ENCODE measurements at regions not wholly inside any gene's neighbourhood (a gene's known extent, or its start where the extent isn't known, plus 50 kb on each side); places are given as distances from the start of the nearest gene placed in this dataset.

GRCh38 chr6:92577077-92577719 is 842.2 kb downstream of the EPHA7 start:
- no peak overlapping the region for H3K4me3 ChIP-seq (ENCODE audit: low read depth, poor library complexity, severe bottlenecking)
- intact Hi-C loops (cut with DNase I; ENCODE audit: low total_unique reads) = no loop called here
- TF ChIP-seq POLR2A (IDR thresholded peaks at IDR 0.05) = no peak
- TF ChIP-seq CTCF (IDR thresholded peaks at IDR 0.05) = no peak
- 75 to 87% methylated on average over 2 of the region's 2 CpGs for WGBS, 2 donors
- no peak for DNase-seq (ENCODE audit: low spot score in 2 of 2)

GRCh38 chr6:92568541-92568940 is 850.8 kb downstream of the EPHA7 start:
- 76 to 77% methylated on average over 1 of the region's 1 CpG for WGBS, 2 donors
- no peak overlapping the region for H3K4me3 ChIP-seq (ENCODE audit: low read depth, poor library complexity, severe bottlenecking)
- DNase-seq (ENCODE audit: low spot score in 2 of 2) = no peak
- intact Hi-C loops (cut with DNase I; ENCODE audit: low total_unique reads) = no loop called here
- TF ChIP-seq CTCF (IDR thresholded peaks at IDR 0.05) (no peak), POLR2A (IDR thresholded peaks at IDR 0.05) (no peak)

GRCh38 chr6:92566632-92567031 is 852.7 kb downstream of the EPHA7 start:
- no peak overlapping the region for H3K4me3 ChIP-seq (ENCODE audit: low read depth, poor library complexity, severe bottlenecking)
- no peak for TF ChIP-seq POLR2A (IDR thresholded peaks at IDR 0.05)
- DNase-seq (ENCODE audit: low spot score in 2 of 2) = no peak
- intact Hi-C loops (cut with DNase I; ENCODE audit: low total_unique reads) = no loop called here
- 63 to 65% methylated on average over 4 of the region's 4 CpGs for WGBS, 2 donors

GRCh38 chr6:92564376-92564775 is 855.0 kb downstream of the EPHA7 start:
- no peak for TF ChIP-seq CTCF (IDR thresholded peaks at IDR 0.05)
- TF ChIP-seq POLR2A (IDR thresholded peaks at IDR 0.05) = no peak
- no peak for DNase-seq (ENCODE audit: low spot score in 2 of 2)
- WGBS, 2 donors = 82% methylated on average over 3 of the region's 3 CpGs
- intact Hi-C loops (cut with DNase I; ENCODE audit: low total_unique reads) = no loop called here
- no peak overlapping the region for H3K4me3 ChIP-seq (ENCODE audit: low read depth, poor library complexity, severe bottlenecking)

- H3K4me3 ChIP-seq (ENCODE audit: low read depth, poor library complexity, severe bottlenecking) = no peak overlapping the region
- WGBS, 2 donors = 41 to 42% methylated on average over 5 of the region's 5 CpGs
- intact Hi-C loops (cut with DNase I; ENCODE audit: low total_unique reads) = no loop called here
- DNase-seq (ENCODE audit: low spot score in 2 of 2) = no peak
- no peak for TF ChIP-seq POLR2A (IDR thresholded peaks at IDR 0.05)
- TF ChIP-seq CTCF (IDR thresholded peaks at IDR 0.05) = no peak
Observed at GRCh38 chr6:92559611-92560010, 859.7 kb downstream of the EPHA7 start.

- WGBS, 2 donors = 51 to 73% methylated on average over 2 of the region's 2 CpGs
- intact Hi-C loops (cut with DNase I; ENCODE audit: low total_unique reads) = no loop called here
- no peak for DNase-seq (ENCODE audit: low spot score in 2 of 2)
Observed at GRCh38 chr6:92559003-92559402, 860.4 kb downstream of the EPHA7 start.

More at GRCh38 chr6:92559003-92559402, 860.4 kb downstream of the EPHA7 start:
- no peak overlapping the region for H3K4me3 ChIP-seq (ENCODE audit: low read depth, poor library complexity, severe bottlenecking)
- TF ChIP-seq POLR2A (IDR thresholded peaks at IDR 0.05) (no peak), CTCF (IDR thresholded peaks at IDR 0.05) (no peak)
